GM21367 (cell line): ENCODE measurements at regions not wholly inside any gene's neighbourhood (a gene's known extent, or its start where the extent isn't known, plus 50 kb on each side); places are given as distances from the start of the nearest gene placed in this dataset.
"Not testable (repeated sequence)": the region's sequence is repeated elsewhere in the genome, so short reads cannot be mapped to it uniquely, and the experiment has no call there.

Experiments
- ATAC-seq: cut with Tn5 transposase; IDR thresholded peaks from one replicate; pipeline ENCODE4 v1.9.1; 2021; ENCODE audit not compliant: unreplicated experiment

DNA sequence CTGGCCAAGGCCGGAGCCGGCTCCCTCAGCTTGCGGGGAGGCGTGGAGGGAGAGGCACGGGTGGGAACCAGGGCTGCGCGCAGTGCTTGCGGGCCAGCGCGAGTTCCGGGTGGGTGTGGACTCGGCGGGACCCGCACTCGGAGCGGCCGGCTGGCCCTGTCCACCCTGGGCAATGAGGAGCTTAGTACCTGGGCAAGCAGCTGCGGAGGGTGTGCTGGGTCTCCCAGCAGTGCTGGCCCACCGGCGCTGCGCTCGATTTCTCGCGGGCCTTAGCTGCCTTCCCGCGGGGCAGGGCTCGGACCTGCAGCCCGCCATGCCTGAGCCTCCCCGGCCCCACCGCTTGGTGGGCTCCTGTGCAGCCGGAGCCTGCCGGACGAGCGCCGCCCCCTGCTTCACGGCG, 91.4 kb upstream of the MAN1A1 start:
- ATAC-seq = no peak

GRCh38 chr6:119436583-119436982, 87.0 kb upstream of the MAN1A1 start:
- no peak for ATAC-seq

- no peak for ATAC-seq
Observed at GRCh38 chr6:119431799-119432198, 82.2 kb upstream of the MAN1A1 start.

DNA sequence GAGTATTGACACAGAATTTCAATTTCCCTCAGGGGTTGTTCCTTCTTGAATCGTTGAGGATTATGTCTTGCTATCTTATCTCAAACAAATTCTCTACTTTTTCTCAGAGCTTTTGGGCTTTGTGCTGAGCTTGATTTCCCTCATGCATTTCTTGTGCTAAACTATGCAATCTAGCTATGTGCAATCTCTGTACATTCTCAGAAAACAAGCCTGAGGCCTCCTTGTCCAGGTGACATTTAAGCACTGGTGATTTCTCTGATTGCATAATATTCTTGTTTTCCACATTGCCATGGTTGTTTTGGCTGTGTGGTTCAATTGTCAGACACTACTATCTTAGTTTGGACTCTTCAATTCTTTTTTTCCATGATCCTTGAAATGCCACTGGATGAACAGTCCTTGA, 81.2 kb upstream of the MAN1A1 start:
- ATAC-seq = no peak

- no peak for ATAC-seq
Observed at GRCh38 chr6:119428633-119429032, 79.1 kb upstream of the MAN1A1 start.

DNA sequence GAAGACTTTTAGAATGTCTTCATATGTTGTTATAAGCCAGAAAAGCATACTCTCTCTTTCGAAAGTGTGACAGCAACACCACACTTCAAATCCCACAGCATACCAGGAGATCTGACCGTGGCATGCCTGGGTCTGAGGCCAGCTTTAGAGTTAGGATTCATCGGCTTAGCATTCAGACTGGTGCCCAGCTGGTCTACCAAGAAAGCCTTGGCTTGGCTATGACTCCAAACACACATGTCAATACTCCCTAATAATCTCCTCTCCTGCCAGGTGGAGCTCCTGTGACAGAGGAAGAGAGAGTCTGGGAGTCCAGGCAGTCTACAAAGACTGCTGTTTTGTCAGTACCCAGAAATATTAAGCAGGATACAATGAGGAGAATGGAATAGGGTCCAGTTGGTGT, 77.1 kb upstream of the MAN1A1 start:
- no peak for ATAC-seq

DNA sequence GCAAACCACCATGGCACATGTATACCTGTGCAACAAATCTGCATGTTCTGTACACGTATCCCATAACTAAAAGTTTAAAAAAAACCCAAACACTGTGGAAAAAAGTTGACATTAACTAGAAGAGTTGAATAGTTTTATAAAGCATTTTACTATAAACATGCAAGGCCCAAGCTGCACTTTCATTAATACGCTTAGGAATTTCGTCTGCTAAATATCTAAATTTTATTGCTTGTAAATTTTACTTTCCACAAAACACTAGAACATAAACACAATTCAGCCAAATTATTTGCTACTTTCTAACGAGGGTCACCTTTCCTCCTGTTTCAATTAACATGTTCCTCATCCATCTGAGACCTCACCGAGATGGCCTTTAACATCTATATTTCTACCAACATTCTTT, 74.4 kb upstream of the MAN1A1 start:
- ATAC-seq = no peak

DNA sequence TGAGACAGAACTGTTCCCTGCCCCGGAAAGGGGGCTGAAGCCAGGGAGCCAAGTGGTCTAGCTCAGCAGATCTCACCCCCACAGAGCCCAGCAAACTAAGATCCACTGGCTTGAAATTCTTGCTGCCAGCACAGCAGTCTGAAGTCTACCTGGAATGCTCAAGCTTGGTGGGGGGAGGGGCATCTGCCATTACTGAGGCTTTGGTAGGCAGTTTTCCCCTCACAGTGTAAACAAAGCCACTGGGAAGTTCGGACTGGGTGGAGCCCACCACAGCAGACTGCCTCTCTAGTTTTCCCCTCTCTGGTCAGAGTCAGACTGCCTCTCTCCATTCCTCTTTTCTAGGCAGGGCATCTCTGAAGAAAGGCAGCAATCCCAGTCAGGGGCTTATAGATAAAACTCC, 68.5 kb upstream of the MAN1A1 start:
- ATAC-seq = not testable (repeated sequence)

GRCh38 chr6:119407156-119407555, 57.6 kb upstream of the MAN1A1 start:
- ATAC-seq = no peak

DNA sequence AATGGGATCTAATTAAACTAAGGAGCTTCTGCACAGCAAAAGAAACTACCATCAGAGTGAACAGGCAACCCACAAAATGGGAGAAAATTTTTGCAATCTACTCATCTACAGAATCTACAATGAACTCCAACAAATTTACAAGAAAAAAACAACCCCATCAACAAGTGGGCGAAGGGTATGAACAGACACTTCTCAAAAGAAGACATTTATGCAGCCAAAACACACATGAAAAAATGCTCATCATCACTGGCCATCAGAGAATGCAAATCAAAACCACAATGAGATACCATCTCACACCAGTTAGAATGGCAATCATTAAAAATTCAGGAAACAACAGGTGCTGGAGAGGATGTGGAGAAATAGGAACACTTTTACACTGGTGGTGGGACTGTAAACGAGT, 55.6 kb upstream of the MAN1A1 start:
- not testable (repeated sequence) for ATAC-seq
